HCT116 (cell line): ENCODE measurements at regions not wholly inside any gene's neighbourhood (a gene's known extent, or its start where the extent isn't known, plus 50 kb on each side); places are given as distances from the start of the nearest gene placed in this dataset.

Experiments used
- EZH2 ChIP-seq: fragments of 200-600 bp; sonication (generic); IDR thresholded peaks from 2 replicates; pipeline ENCODE4 v1.6.1; 2017; ENCODE audit warnings: antibody characterized with exemption, mixed run types
- EZH2phosphoT487 ChIP-seq: fragments of 200-600 bp; IDR thresholded peaks from 2 replicates; pipeline ENCODE4 v1.6.1; 2018; ENCODE audit warnings: antibody characterized with exemption, borderline replicate concordance
- MAX ChIP-seq: IDR thresholded peaks from 2 replicates; pipeline ENCODE4 v1.6.1; 2012
- POLR2A ChIP-seq: IDR thresholded peaks from 2 replicates; pipeline ENCODE4 v1.7.0; 2011; ENCODE audit warnings: borderline replicate concordance; ENCODE audit not compliant: insufficient read depth, insufficient read length; ENCODE audit errors: extremely low read depth
- POLR2AphosphoS5 ChIP-seq: IDR thresholded peaks from 2 replicates; pipeline ENCODE4 v1.6.1; 2011; ENCODE audit warnings: mild to moderate bottlenecking, low read depth, low read length, moderate library complexity
- RAD21 ChIP-seq: IDR thresholded peaks from 2 replicates; pipeline ENCODE4 v1.6.1; 2012; ENCODE audit warnings: low read depth, mild to moderate bottlenecking
- SIN3A ChIP-seq: IDR thresholded peaks from 2 replicates; pipeline ENCODE4 v1.6.1; 2012; ENCODE audit warnings: low read depth
- SP1 ChIP-seq: IDR thresholded peaks from 2 replicates; pipeline ENCODE4 v1.6.1; 2012; ENCODE audit warnings: low read depth
- SRF ChIP-seq: IDR thresholded peaks from 2 replicates; pipeline ENCODE4 v1.6.1; 2012; ENCODE audit warnings: low read depth
- ZBTB33 ChIP-seq: IDR thresholded peaks from 2 replicates; pipeline ENCODE4 v1.6.1; 2011; ENCODE audit warnings: mild to moderate bottlenecking, low read length, moderate library complexity; ENCODE audit not compliant: insufficient replicate concordance; ENCODE audit errors: extremely low read depth
- ZNF274 ChIP-seq: fragments of 200-500 bp; sonication (Bioruptor generic); IDR thresholded peaks from 2 replicates; pipeline ENCODE4 v1.6.1; 2014; ENCODE audit warnings: mild to moderate bottlenecking, low read depth, low read length, inconsistent platforms
- TF ChIP-seq, protein P1 (sequence below), 3 experiments: fragments of 200-600 bp in 1 of 3; sonication (generic) in 1 of 3; IDR thresholded peaks in 2 of 3; conservative IDR thresholded peaks in 1 of 3; 2 replicates each; pipeline ENCODE4 v1.5.1; 2012 to 2017; ENCODE audit warnings: low read depth in 2 of 3, low read length in 2 of 3, antibody characterized with exemption in 1 of 3, borderline replicate concordance in 1 of 3, control low read depth in 1 of 3, mild to moderate bottlenecking in 1 of 3, mixed read lengths in 1 of 3, mixed run types in 1 of 3, moderate library complexity in 1 of 3; ENCODE audit not compliant: insufficient read depth in 1 of 3

DNA sequence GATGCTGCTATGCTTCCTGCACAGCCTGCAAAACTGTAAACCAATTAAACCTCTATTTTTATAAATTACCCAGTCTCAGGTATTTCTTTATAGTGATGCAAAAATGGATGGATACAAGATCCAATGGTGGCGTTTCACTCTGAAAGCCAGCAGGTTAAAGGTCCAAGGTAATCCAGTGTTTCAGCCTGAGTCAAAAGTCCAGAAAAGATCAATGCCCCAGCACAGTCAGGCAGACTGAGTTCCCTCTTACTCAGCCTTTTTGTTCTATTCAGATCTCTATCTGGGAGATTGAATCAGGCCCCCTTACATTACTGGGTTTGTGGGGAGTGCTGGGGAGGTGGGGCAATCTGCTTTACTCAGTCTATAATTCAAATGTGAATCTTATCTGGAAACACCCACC, 464.5 kb downstream of the GXYLT1 start:
- TF ChIP-seq, protein P1, sequence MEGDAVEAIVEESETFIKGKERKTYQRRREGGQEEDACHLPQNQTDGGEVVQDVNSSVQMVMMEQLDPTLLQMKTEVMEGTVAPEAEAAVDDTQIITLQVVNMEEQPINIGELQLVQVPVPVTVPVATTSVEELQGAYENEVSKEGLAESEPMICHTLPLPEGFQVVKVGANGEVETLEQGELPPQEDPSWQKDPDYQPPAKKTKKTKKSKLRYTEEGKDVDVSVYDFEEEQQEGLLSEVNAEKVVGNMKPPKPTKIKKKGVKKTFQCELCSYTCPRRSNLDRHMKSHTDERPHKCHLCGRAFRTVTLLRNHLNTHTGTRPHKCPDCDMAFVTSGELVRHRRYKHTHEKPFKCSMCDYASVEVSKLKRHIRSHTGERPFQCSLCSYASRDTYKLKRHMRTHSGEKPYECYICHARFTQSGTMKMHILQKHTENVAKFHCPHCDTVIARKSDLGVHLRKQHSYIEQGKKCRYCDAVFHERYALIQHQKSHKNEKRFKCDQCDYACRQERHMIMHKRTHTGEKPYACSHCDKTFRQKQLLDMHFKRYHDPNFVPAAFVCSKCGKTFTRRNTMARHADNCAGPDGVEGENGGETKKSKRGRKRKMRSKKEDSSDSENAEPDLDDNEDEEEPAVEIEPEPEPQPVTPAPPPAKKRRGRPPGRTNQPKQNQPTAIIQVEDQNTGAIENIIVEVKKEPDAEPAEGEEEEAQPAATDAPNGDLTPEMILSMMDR (IDR thresholded peaks at IDR 0.05 in 2 of 3, conservative IDR thresholded peaks at IDR 0.05 in 1 of 3; ENCODE audit: borderline replicate concordance in 1 of 3, insufficient read depth in 1 of 3, low read depth in 2 of 3, low read length in 2 of 3) = no peak
- TF ChIP-seq EZH2phosphoT487 = no peak
- TF ChIP-seq EZH2 = no peak
- TF ChIP-seq POLR2A = no peak
- no peak for TF ChIP-seq SRF
- TF ChIP-seq SIN3A = no peak
- TF ChIP-seq POLR2AphosphoS5 = no peak
- no peak for TF ChIP-seq MAX
- no peak for TF ChIP-seq ZNF274
- TF ChIP-seq RAD21 = no peak
- no peak for TF ChIP-seq ZBTB33
- TF ChIP-seq SP1 = no peak
